Adrenal gland (tissue), 5 donors: ENCODE measurements at regions not wholly inside any gene's neighbourhood (a gene's known extent, or its start where the extent isn't known, plus 50 kb on each side); places are given as distances from the start of the nearest gene placed in this dataset.

Experiments
- CTCF ChIP-seq, 6 experiments: fragments of 450-650 bp in 4 of 6; fragments of 200-600 bp in 2 of 6; sonication (generic) in 1 of 6; IDR thresholded peaks; 1 replicate in 5 of 6; 2 replicates in 1 of 6; pipeline versions ENCODE4 v1.5.1 to v1.8.0; 2016 to 2021; ENCODE audit warnings: antibody characterized with exemption in 6 of 6, mild to moderate bottlenecking in 2 of 6, moderate library complexity in 1 of 6
- POLR2A ChIP-seq, 2 donors: fragments of 450-650 bp; IDR thresholded peaks; one replicate each; pipeline ENCODE4 v1.6.1; 2017; ENCODE audit warnings: antibody characterized with exemption in 2 of 2, mild to moderate bottlenecking in 2 of 2, moderate library complexity in 1 of 2
- donor health status: DM: no; HTN: no; CAD: no.

- TF ChIP-seq CTCF (IDR thresholded peaks at IDR 0.05): no peak
- no peak for TF ChIP-seq POLR2A (IDR thresholded peaks at IDR 0.05)
Observed at GRCh38 chr4:120472447-120473131, 405.9 kb upstream of the MAD2L1 start.
